Panc1 (cell line): ENCODE measurements at regions not wholly inside any gene's neighbourhood (a gene's known extent, or its start where the extent isn't known, plus 50 kb on each side); places are given as distances from the start of the nearest gene placed in this dataset.

ENCODE experiments used
- ATAC-seq: fragments of 200-7000 bp; cut with Tn5 transposase; 2 replicates; pipeline ENCODE4 v1.9.1; 2020; ENCODE audit warnings: mild to moderate bottlenecking, moderate library complexity
- BruUV-seq: library from RNA; stranded (reverse); fragments of 400-500 nt; replicated peaks from 2 replicates; lab custom pipeline; 2021; lab: Mats Ljungman, UMichigan
- CTCF ChIA-PET: fragments of 300-600 bp; sonication (Branson Sonifier 250); formaldehyde crosslinking; loops from one replicate; lab custom pipeline; 2022; ENCODE audit warnings: antibody characterized with exemption; lab: Charles Lee
- POLR2A ChIA-PET: fragments of 300-600 bp; sonication (Branson Sonifier 250); formaldehyde crosslinking; loops from one replicate; lab custom pipeline; 2022; ENCODE audit warnings: antibody characterized with exemption; lab: Charles Lee
- DNase-seq: peaks from one replicate; pipeline ENCODE4 v3.0.0-alpha.2; 2010; ENCODE audit warnings: low read depth, low spot score
- H3K27ac ChIP-seq: 2 replicates; pipeline ENCODE4 v1.5.1; 2011; ENCODE audit warnings: mild to moderate bottlenecking, low read length, inconsistent platforms
- H3K27me3 ChIP-seq: fragments of 200-500 bp; sonication (Bioruptor generic); 2 replicates; pipeline ENCODE4 v1.6.0; 2014; ENCODE audit warnings: low read length, inconsistent platforms; ENCODE audit not compliant: control insufficient read depth, insufficient read depth
- H3K36me3 ChIP-seq: fragments of 200-500 bp; sonication (Bioruptor generic); 2 replicates; pipeline ENCODE4 v1.5.1; 2014; ENCODE audit warnings: inconsistent platforms, mild to moderate bottlenecking, low read length, moderate library complexity; ENCODE audit not compliant: control insufficient read depth, insufficient read depth
- H3K4me1 ChIP-seq: 2 replicates; pipeline ENCODE4 v1.5.1; 2011; ENCODE audit warnings: inconsistent platforms, mild to moderate bottlenecking, low read length, moderate library complexity; ENCODE audit not compliant: control insufficient read depth, insufficient read depth
- H3K4me3 ChIP-seq, 2 experiments: 2 replicates each; pipeline ENCODE4 v1.5.1; 2011 to 2012; ENCODE audit warnings: low read depth in 2 of 2, low read length in 2 of 2, mild to moderate bottlenecking in 2 of 2, inconsistent platforms in 1 of 2, moderate library complexity in 1 of 2
- H3K9me3 ChIP-seq: fragments of 200-500 bp; sonication (Bioruptor generic); 2 replicates; pipeline ENCODE4 v1.5.1; 2014; ENCODE audit warnings: low read depth, mild to moderate bottlenecking, inconsistent platforms, low read length, moderate library complexity; ENCODE audit not compliant: control insufficient read depth, insufficient read depth
- CTCF ChIP-seq: fragments of 450-650 bp; IDR thresholded peaks from 2 replicates; pipeline ENCODE4 v1.5.1; 2017; ENCODE audit warnings: mild to moderate bottlenecking
- POLR2AphosphoS5 ChIP-seq: IDR thresholded peaks from 2 replicates; pipeline ENCODE4 v1.6.1; 2012; ENCODE audit warnings: mild to moderate bottlenecking, low read depth, low read length, moderate library complexity
- REST ChIP-seq, 2 experiments: IDR thresholded peaks; 2 replicates each; pipeline ENCODE4 v1.6.1; 2011 to 2012; ENCODE audit warnings: low read depth in 2 of 2, control low read depth in 1 of 2, low read length in 1 of 2, mild to moderate bottlenecking in 1 of 2, moderate library complexity in 1 of 2; ENCODE audit not compliant: insufficient read depth in 1 of 2
- SIN3A ChIP-seq: IDR thresholded peaks from 2 replicates; pipeline ENCODE4 v1.6.1; 2012; ENCODE audit warnings: low read depth, mild to moderate bottlenecking, low read length, moderate library complexity, borderline replicate concordance; ENCODE audit not compliant: insufficient read depth
- TCF7L2 ChIP-seq: IDR thresholded peaks from 2 replicates; pipeline ENCODE4 v1.6.1; 2011; ENCODE audit warnings: mild to moderate bottlenecking, low read depth, low read length, inconsistent platforms
- in situ Hi-C: cut with HindIII; loops from 2 replicates; pipeline ENCODE4 v1.10.0; 2016; ENCODE audit warnings: low sequenced_read_pairs, low pct_unique_long_range_greater_than_20kb
- intact Hi-C: fragments of 100-400 bp; cut with micrococcal nuclease; formaldehyde crosslinking; loops from one replicate; pipeline ENCODE4 v1.10.0; 2022; ENCODE audit not compliant: unreplicated experiment

- no peak for DNase-seq
- H3K9me3 ChIP-seq: no peaks in the 10 kb centered on the region
- intact Hi-C loops (no loop called here), in situ Hi-C loops (no loop called here)
- no peak overlapping the region for H3K4me3 ChIP-seq
- H3K4me1 ChIP-seq: no peaks in the 10 kb centered on the region
- no peak for TF ChIP-seq POLR2AphosphoS5
- TF ChIP-seq REST (IDR thresholded peaks at IDR 0.05; ENCODE audit: insufficient read depth in 1 of 2, low read depth in 2 of 2, low read length in 1 of 2): no peak
- TF ChIP-seq SIN3A: no peak
- TF ChIP-seq CTCF: no peak
- no peak for TF ChIP-seq TCF7L2
- ChIA-PET CTCF (no interaction called here), POLR2A (no interaction called here)
- H3K27me3 ChIP-seq: no peaks in the 10 kb centered on the region
- H3K27ac ChIP-seq: no peak overlapping the region
- no TSS peak for BruUV-seq
- ATAC-seq: no peak
- H3K36me3 ChIP-seq: no peaks in the 10 kb centered on the region
These were observed 76.8 kb upstream of the IVNS1ABP start for GRCh38 chr1:185393815-185394214.

GRCh38 chr1:185393205-185393604 lies 76.2 kb upstream of the IVNS1ABP start:
- Histone ChIP-seq H3K36me3 (no peaks in the 10 kb centered on the region), H3K27me3 (no peaks in the 10 kb centered on the region), H3K4me1 (no peaks in the 10 kb centered on the region), H3K4me3 (no peak overlapping the region), H3K9me3 (no peaks in the 10 kb centered on the region), H3K27ac (no peak overlapping the region)
- no TSS peak for BruUV-seq
- in situ Hi-C loops (no loop called here), intact Hi-C loops (no loop called here)
- TF ChIP-seq REST (IDR thresholded peaks at IDR 0.05; ENCODE audit: insufficient read depth in 1 of 2, low read depth in 2 of 2, low read length in 1 of 2) (no peak), SIN3A (no peak), POLR2AphosphoS5 (no peak), TCF7L2 (no peak), CTCF (no peak)
- no peak for DNase-seq
- POLR2A ChIA-PET: no interaction called here
- no peak for ATAC-seq
- CTCF ChIA-PET: interaction anchor here (0.7 kb wide), 1 partner anchor 23 kb away, joined by 9 read pairs; no protein-coding TSS in a partner anchor
